Stimulated activated CD4-positive, alpha-beta T cell treated with anti-CD3 and anti-CD28 coated beads, TNF-alpha, amount 100 ng/mL, for 1 hour (primary cell): ENCODE measurements at regions not wholly inside any gene's neighbourhood (a gene's known extent, or its start where the extent isn't known, plus 50 kb on each side); places are given as distances from the start of the nearest gene placed in this dataset.
"Not testable (repeated sequence)": the region's sequence is repeated elsewhere in the genome, so short reads cannot be mapped to it uniquely, and the experiment has no call there.

Experiments
- DNase-seq, 3 donors: peaks; one replicate each; pipeline ENCODE4 v3.0.0-alpha.2; 2020; ENCODE audit warnings: low read depth in 3 of 3, low spot score in 1 of 3

DNA sequence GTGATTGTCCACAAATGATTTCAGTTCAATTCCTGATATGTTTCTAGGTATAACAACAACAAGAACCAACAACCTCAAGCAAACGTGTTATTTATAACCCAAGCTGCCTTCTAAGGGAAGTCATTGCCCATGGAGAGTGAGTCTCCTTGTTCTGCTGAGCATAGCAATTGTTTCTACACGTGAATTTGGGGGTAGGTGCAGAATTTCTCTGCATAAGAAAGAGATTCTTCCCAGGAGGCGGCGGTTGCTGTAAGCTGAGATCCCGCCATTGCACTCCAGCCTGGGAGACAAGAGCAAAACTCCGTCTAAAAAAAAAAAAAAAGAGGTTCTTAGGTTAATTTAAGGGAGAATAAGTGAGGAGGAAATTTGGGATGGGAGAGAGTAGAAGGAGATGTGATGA, 226.5 kb upstream of the PELI2 start:
- DNase-seq = no peak

DNA sequence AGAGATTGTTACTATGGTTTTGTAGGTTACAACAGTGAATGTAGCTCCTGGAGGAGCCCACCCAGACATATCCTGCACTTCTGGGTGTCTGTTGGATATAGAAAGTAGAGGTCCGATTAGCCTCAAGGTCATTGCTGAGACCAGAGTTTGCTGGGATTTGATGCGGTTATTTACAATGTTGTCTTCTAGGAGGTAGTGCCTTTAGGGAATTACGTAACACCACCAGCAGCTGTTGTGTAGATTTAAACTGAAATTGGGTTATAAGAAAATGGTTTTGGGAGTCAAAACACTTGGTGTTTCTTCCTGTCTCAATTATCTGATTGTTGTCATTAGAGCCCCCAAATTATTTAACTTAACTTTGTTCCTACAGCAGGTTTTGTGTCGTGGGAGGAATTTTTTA, 225.3 kb upstream of the PELI2 start:
- DNase-seq = no peak

DNA sequence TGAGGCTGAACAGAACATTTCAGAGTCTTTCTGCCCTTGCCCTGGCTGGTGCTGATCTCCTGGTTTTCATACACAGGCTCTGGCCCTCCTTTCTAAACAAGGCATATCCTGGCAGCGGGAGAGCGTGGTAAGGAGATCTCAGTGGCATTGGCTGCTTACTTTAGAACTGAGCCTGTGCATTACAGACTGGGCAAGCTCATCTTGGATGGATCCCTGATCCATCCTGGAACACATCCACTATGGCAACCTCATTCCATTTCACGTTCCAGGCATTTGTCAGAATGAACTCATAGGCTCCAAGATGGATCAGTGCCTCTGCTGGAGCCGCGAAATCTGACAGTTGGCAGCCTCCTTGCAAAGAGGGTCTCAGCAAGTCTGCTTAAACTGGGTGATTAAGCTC, 224.5 kb upstream of the PELI2 start:
- DNase-seq = no peak

DNA sequence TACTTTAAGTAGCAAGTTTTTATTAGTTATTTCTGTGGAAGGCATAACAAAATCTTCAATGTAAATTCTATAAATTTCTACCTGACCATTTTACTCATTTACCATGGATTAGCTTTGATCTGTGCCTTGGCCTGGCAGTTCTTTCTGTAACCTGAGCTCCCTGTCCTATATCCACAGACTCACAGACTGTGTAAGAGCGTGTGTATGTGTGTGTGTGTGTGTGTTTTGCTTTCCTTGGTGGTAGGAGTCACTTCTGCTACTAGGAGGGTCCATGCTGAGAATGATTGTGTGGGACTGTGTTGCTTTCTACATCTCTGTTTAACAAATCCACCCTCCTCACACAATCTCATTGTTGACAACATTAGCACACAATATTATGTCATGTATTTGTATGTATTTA, 221.2 kb upstream of the PELI2 start:
- no peak for DNase-seq

- DNase-seq = no peak
Observed at GRCh38 chr14:55898938-55899337, 219.3 kb upstream of the PELI2 start.

GRCh38 chr14:55899531-55899930, 218.7 kb upstream of the PELI2 start:
- no peak for DNase-seq

DNA sequence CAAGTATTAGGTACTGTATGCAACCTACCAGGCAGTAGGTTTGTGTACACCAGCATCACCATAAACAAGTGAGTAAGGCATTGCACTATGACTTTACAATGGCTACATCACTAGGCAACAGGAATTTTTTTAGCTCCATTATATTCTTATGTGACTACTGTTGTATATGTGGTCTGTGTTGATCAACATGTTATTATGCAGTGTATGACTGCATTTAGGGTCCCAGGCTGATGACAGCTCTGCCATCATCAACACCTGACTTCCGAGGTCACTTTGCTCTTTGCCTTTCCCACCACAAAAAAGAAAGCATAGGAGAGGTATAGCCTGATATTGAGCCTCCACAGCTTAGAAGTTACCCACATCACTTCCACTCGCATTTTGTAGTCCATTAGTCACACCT, 217.5 kb upstream of the PELI2 start:
- DNase-seq = no peak

DNA sequence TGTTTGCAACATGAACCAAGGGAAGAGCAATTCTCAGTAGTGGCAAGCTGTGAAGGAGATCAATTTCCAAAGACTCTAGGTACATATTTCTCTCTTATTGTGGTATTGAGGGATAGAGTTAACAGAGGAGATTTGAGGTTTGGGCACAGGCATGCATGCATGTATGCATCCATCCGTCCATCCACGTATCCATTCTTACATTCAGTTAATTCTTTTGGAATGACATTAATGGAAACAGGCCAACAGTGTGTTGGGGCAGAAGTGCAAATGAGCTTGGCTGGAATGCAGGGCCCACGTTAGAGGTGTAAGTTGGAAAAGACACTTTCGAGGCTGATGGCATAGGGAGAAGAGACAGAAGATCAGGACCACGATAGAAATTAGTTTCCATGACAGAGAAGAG, 216.9 kb upstream of the PELI2 start:
- DNase-seq = no peak

GRCh38 chr14:55902241-55902640, 216.0 kb upstream of the PELI2 start:
- no peak for DNase-seq

DNA sequence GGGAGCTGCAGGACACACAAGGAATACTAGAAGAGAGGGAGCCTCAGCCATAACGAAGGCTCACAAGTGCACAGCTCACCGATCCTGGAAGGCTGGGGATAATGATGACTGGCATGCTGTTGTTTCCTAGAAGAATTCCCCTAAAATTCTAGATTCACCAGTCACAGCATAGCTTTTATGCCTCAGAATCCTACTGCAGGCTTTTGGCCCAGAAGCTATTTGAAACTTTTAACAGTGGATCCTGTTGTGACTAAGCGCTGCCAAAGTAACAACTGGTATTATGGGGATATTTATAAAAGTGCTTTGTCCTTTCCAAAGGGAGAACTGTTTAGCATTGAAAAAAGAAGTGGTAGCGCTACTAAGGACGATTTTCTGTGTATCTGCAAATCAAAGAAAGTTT, 214.1 kb upstream of the PELI2 start:
- DNase-seq = no peak

- no peak for DNase-seq
Observed at GRCh38 chr14:55908106-55908505, 210.1 kb upstream of the PELI2 start.

- DNase-seq = no peak
Observed at GRCh38 chr14:55909879-55910278, 208.3 kb upstream of the PELI2 start.

- DNase-seq = no peak
Observed at GRCh38 chr14:55910601-55911243, 207.5 kb upstream of the PELI2 start.

GRCh38 chr14:55911776-55912175, 206.4 kb upstream of the PELI2 start:
- no peak for DNase-seq

- DNase-seq = no peak
Observed at GRCh38 chr14:55912344-55912743, 205.9 kb upstream of the PELI2 start.

GRCh38 chr14:55913324-55914025, 204.7 kb upstream of the PELI2 start:
- DNase-seq = no peak

DNA sequence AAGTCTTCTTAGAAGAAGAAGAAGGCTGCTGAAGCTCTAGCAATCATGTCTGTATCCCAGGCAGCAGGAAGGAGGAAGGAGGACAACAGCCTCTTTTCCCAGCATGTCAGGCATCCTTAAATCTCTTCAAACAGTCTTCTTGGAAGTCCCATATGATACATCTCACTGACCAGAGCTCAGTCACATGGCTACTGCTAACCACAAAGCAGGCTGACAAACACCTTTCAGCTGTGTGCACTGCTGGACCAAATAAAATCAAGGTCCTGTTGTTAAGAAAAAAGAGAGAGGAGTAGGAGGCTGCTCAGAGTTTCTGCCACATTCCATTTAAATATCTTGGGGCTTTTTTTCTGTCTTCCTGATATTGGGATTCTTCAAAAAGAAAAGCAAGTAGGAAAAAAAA, 203.4 kb upstream of the PELI2 start:
- DNase-seq = no peak

DNA sequence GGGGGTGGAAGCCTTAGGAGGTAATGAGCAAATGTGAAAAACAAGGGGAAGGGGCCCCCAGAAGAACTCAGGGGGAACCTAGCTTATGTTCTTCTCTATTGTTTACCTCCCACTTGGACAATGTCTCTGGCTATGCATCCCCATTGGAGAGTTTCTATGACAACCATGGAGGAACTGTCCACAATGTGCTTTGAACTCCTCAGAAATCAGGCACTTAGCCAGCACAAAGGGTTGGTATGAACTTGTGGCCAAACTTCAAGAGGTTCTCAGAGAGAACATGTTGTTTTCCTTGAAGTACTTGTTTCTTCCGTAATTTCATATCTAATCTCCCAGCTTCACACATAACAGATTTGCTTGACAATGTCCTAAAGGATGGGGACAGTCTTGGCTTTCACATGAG, 202.8 kb upstream of the PELI2 start:
- DNase-seq = no peak

DNA sequence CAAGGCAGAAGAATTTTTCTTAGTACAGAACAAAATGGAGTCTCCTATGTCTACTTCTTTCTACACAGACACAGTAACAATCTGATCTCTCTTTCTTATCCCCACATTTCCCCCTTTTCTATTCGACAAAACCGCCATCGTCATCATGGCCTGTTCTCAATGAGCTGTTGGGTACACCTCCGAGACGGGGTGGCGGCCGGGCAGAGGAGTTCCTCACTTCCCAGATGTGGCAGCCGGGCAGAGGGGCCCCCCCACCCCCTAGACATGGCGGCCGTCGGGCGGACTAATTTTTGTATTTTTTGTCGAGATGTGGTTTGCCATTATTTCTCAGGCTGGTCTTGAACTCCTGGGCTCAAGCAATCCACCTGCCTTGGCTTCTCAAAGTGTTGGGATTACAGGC, 198.4 kb upstream of the PELI2 start:
- DNase-seq = not testable (repeated sequence)

GRCh38 chr14:55921511-55921910, 196.7 kb upstream of the PELI2 start:
- no peak for DNase-seq

DNA sequence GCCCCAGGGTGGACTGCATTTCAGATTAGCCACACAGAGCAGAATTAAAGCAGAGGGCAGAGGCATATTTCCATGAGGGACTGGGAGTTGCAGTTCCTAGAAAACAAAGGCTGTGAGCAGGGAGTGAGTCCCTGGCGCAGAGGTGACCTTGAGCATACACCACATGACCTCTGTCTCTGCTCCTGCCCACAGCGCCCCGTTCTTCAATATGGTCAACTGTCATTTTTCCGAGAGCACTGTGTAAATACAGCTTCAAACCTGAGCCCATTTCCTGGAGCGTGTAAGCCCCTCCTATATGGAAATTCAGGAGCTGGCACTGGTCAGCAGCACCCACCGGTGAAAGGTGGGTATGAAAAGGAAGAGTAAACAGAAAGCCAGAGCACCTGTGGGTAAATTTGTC, 192.2 kb upstream of the PELI2 start:
- no peak for DNase-seq

DNA sequence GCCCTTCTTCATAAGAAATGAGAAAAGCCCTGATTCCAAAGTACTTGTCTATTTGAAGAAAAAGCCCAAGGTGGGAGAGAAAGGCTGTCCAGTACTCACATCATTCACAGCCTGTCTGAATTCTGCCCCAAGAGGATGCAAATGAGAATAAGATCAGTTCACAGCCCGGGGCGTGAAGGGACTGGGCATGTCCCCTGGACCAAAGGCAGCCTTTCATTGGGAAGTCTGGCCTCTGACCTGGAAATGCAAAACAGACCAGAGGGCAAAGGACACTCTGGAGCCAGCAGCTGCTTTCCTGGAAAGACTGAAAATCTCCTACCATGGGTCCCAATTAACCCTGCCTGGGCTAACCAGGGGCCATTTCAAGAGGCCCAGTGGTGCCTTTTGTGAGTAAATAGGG, 191.2 kb upstream of the PELI2 start:
- DNase-seq = no peak

DNA sequence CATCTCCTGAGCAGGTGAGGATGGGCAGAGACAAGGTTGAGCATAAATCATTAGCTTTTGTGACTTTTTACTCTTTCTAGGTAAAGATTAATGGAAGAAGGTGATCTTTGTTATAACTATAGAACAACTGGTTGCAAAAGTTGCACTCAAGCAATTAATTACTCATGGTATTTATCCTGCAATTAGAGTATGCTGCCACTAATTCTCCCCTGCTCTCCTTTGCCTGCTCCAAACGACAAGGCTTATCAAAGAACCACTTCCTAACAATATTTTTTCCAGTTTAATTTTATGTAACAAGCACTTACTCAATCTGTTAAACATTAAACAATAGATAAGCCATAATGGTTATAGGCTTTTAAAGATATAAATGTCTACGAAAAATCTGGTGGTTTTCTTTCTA, 189.9 kb upstream of the PELI2 start:
- no peak for DNase-seq
